ENCODE measurements at regions not wholly inside any gene's neighbourhood (a gene's known extent, or its start where the extent isn't known, plus 50 kb on each side); places are given as distances from the start of the nearest gene placed in this dataset.

DNA sequence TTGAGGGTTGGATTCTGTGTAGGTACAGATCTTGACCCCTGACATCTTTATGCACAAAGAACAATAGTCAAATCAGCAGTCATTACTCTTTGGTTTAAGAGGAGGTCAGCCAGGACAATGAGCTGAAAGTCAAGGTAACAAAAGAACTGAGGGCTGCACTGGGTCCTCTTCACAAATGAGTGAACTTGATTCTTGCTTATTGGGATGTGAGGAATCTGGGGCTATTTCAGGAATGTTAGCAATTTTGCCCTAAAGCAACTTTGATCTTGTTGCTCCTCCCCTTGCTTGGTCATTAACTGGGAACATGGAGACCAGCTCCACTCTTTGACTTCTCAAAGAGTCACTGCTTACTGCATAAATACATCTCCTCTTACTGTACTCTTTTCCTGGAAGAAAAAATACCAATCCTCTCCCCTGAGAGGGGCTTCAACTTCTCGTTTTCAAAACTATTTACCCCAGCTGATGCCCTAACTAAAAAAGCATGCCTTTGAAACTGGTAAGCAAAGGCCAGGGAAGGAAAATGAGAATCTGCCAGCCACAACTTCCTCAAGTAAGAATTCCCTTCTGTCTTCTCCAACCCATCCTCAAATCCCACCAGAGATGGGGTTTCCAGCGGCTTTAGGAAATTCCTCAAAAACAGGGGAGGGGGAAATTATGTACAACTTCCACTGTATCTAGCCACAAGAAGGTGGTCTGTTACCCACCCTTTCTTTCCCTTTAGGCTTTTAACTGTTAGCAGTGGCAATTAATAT lies 368.3 kb downstream of the ENC1 start:
- TF ChIP-seq EZH2 (IDR thresholded peaks at IDR 0.05; ENCODE audit: low read depth, low read length, severe bottlenecking) (no peak), SRF (IDR thresholded peaks at IDR 0.05; ENCODE audit: low read depth, low read length) (no peak), TAF1 (IDR thresholded peaks at IDR 0.05; ENCODE audit: low read depth, low read length) (no peak), SIN3A (conservative IDR thresholded peaks at IDR 0.05 in 1 of 2, IDR thresholded peaks at IDR 0.05 in 1 of 2; ENCODE audit: low read depth in 1 of 2, low read length in 2 of 2) (no peak), TBP (IDR thresholded peaks at IDR 0.05; ENCODE audit: low read depth, low read length) (no peak), JUND (IDR thresholded peaks at IDR 0.05; ENCODE audit: low read length) (no peak), POLR2A (IDR thresholded peaks at IDR 0.05; ENCODE audit: control extremely low read depth in 1 of 2, low read depth in 2 of 2, low read length in 2 of 2) (no peak), POLR2AphosphoS5 (IDR thresholded peaks at IDR 0.05; ENCODE audit: low read depth, low read length) (no peak), FOSL1 (IDR thresholded peaks at IDR 0.05; ENCODE audit: insufficient read depth, low read depth, low read length) (no peak), GABPA (IDR thresholded peaks at IDR 0.05; ENCODE audit: borderline replicate concordance, insufficient read depth, low read length) (no peak), NRF1 (IDR thresholded peaks at IDR 0.05; ENCODE audit: low read depth, low read length) (no peak)
- TF ChIP-seq, protein P1, sequence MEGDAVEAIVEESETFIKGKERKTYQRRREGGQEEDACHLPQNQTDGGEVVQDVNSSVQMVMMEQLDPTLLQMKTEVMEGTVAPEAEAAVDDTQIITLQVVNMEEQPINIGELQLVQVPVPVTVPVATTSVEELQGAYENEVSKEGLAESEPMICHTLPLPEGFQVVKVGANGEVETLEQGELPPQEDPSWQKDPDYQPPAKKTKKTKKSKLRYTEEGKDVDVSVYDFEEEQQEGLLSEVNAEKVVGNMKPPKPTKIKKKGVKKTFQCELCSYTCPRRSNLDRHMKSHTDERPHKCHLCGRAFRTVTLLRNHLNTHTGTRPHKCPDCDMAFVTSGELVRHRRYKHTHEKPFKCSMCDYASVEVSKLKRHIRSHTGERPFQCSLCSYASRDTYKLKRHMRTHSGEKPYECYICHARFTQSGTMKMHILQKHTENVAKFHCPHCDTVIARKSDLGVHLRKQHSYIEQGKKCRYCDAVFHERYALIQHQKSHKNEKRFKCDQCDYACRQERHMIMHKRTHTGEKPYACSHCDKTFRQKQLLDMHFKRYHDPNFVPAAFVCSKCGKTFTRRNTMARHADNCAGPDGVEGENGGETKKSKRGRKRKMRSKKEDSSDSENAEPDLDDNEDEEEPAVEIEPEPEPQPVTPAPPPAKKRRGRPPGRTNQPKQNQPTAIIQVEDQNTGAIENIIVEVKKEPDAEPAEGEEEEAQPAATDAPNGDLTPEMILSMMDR (IDR thresholded peaks at IDR 0.05; ENCODE audit: control extremely low read depth in 1 of 3, insufficient read depth in 1 of 3, low read depth in 1 of 3, low read length in 3 of 3): no peak
